ENCODE measurements at regions not wholly inside any gene's neighbourhood (a gene's known extent, or its start where the extent isn't known, plus 50 kb on each side); places are given as distances from the start of the nearest gene placed in this dataset.

GRCh38 chr5:6905883-6906282 is 192.7 kb downstream of the TENT4A start:
- ChIA-PET CTCF (no interaction called here), POLR2A (no interaction called here)
- TF ChIP-seq CTCF (IDR thresholded peaks at IDR 0.05; ENCODE audit: low read depth, low read length) = no peak
- Histone ChIP-seq H3K9me3 (ENCODE audit: control insufficient read depth, insufficient read depth, low read length) (peaks cover 51% of the 10 kb centered on the region), H3K27me3 (ENCODE audit: control insufficient read depth, insufficient read depth, low read length) (no peaks in the 10 kb centered on the region), H3K4me3 (ENCODE audit: low read depth, low read length) (no peak overlapping the region), H3K27ac (ENCODE audit: low read depth, low read length) (no peak overlapping the region)
- no peak for DNase-seq (ENCODE audit: low read depth, low spot score)

- TF ChIP-seq CTCF (IDR thresholded peaks at IDR 0.05; ENCODE audit: low read depth, low read length) = no peak
- Histone ChIP-seq H3K27me3 (ENCODE audit: control insufficient read depth, insufficient read depth, low read length) (no peaks in the 10 kb centered on the region), H3K4me3 (ENCODE audit: low read depth, low read length) (no peak overlapping the region), H3K27ac (ENCODE audit: low read depth, low read length) (no peak overlapping the region), H3K9me3 (ENCODE audit: control insufficient read depth, insufficient read depth, low read length) (peaks cover 45% of the 10 kb centered on the region)
- POLR2A ChIA-PET = no interaction called here
- no peak for DNase-seq (ENCODE audit: low read depth, low spot score)
- CTCF ChIA-PET = no interaction called here
These were observed 194.2 kb downstream of the TENT4A start for GRCh38 chr5:6907320-6907918.

GRCh38 chr5:6909901-6910300 is 196.7 kb downstream of the TENT4A start:
- TF ChIP-seq CTCF (IDR thresholded peaks at IDR 0.05; ENCODE audit: low read depth, low read length) = no peak
- no peak overlapping the region for H3K4me3 ChIP-seq (ENCODE audit: low read depth, low read length)
- POLR2A ChIA-PET = no interaction called here
- no peak overlapping the region for H3K27ac ChIP-seq (ENCODE audit: low read depth, low read length)
- peaks cover 23% of the 10 kb centered on the region for H3K9me3 ChIP-seq (ENCODE audit: control insufficient read depth, insufficient read depth, low read length)
- no peak for DNase-seq (ENCODE audit: low read depth, low spot score)
- CTCF ChIA-PET = no interaction called here
- no peaks in the 10 kb centered on the region for H3K27me3 ChIP-seq (ENCODE audit: control insufficient read depth, insufficient read depth, low read length)

GRCh38 chr5:6910950-6911349 is 197.7 kb downstream of the TENT4A start:
- Histone ChIP-seq H3K27ac (ENCODE audit: low read depth, low read length) (no peak overlapping the region), H3K4me3 (ENCODE audit: low read depth, low read length) (no peak overlapping the region), H3K27me3 (ENCODE audit: control insufficient read depth, insufficient read depth, low read length) (no peaks in the 10 kb centered on the region), H3K9me3 (ENCODE audit: control insufficient read depth, insufficient read depth, low read length) (peaks cover 25% of the 10 kb centered on the region)
- POLR2A ChIA-PET = no interaction called here
- CTCF ChIA-PET = no interaction called here
- no peak for DNase-seq (ENCODE audit: low read depth, low spot score)
- TF ChIP-seq CTCF (IDR thresholded peaks at IDR 0.05; ENCODE audit: low read depth, low read length) = no peak

GRCh38 chr5:6914347-6914746 is 201.1 kb downstream of the TENT4A start:
- ChIA-PET POLR2A (no interaction called here), CTCF (no interaction called here)
- no peak for TF ChIP-seq CTCF (IDR thresholded peaks at IDR 0.05; ENCODE audit: low read depth, low read length)
- no peaks in the 10 kb centered on the region for H3K27me3 ChIP-seq (ENCODE audit: control insufficient read depth, insufficient read depth, low read length)
- H3K9me3 ChIP-seq (ENCODE audit: control insufficient read depth, insufficient read depth, low read length) = peaks cover 6% of the 10 kb centered on the region; the same call in 1 of the 2 replicates
- H3K27ac ChIP-seq (ENCODE audit: low read depth, low read length) = no peak overlapping the region
- DNase-seq (ENCODE audit: low read depth, low spot score) = no peak
- H3K4me3 ChIP-seq (ENCODE audit: low read depth, low read length) = no peak overlapping the region

Measured in AG04450 (cell line).